ENCODE measurements at regions not wholly inside any gene's neighbourhood (a gene's known extent, or its start where the extent isn't known, plus 50 kb on each side); places are given as distances from the start of the nearest gene placed in this dataset.

GRCh38 chr12:84718906-84719305 lies 193.7 kb downstream of the SLC6A15 start:
- H3K36me3 ChIP-seq: no peaks in the 10 kb centered on the region
- H3K9me3 ChIP-seq: no peaks in the 10 kb centered on the region
- no peaks in the 10 kb centered on the region for H3K4me1 ChIP-seq
- no peak overlapping the region for H3K27ac ChIP-seq
- TF ChIP-seq EP300 (IDR thresholded peaks at IDR 0.05) (no peak), POLR2A (IDR thresholded peaks at IDR 0.05) (no peak), CTCF (IDR thresholded peaks at IDR 0.05) (no peak)
- H3K27me3 ChIP-seq: no peaks in the 10 kb centered on the region
- H3K4me3 ChIP-seq: no peak overlapping the region
- DNase-seq (ENCODE audit: low spot score in 2 of 2): no peak

- no peak overlapping the region for H3K27ac ChIP-seq
- H3K27me3 ChIP-seq: no peaks in the 10 kb centered on the region
- TF ChIP-seq CTCF (IDR thresholded peaks at IDR 0.05) (no peak), EP300 (IDR thresholded peaks at IDR 0.05) (no peak), POLR2A (IDR thresholded peaks at IDR 0.05) (no peak)
- DNase-seq (ENCODE audit: low spot score in 2 of 2): no peak
- WGBS, 2 donors: 80 to 83% methylated on average over 4 of the region's 4 CpGs
- H3K9me3 ChIP-seq: no peaks in the 10 kb centered on the region
- H3K4me1 ChIP-seq: no peaks in the 10 kb centered on the region
- no peak overlapping the region for H3K4me3 ChIP-seq
- no peaks in the 10 kb centered on the region for H3K36me3 ChIP-seq
These were observed 199.9 kb downstream of the SLC6A15 start for GRCh38 chr12:84712747-84713146.

- no peak for DNase-seq (ENCODE audit: low spot score in 2 of 2)
- no peak for TF ChIP-seq EP300 (IDR thresholded peaks at IDR 0.05)
- no peak for TF ChIP-seq CTCF (IDR thresholded peaks at IDR 0.05)
- TF ChIP-seq POLR2A (IDR thresholded peaks at IDR 0.05): no peak
- no peaks in the 10 kb centered on the region for H3K36me3 ChIP-seq
These were observed 206.2 kb downstream of the SLC6A15 start for GRCh38 chr12:84706374-84706773.

GRCh38 chr12:84704856-84705255 lies 207.7 kb downstream of the SLC6A15 start:
- Histone ChIP-seq H3K9me3 (no peaks in the 10 kb centered on the region), H3K4me1 (no peaks in the 10 kb centered on the region), H3K27me3 (no peaks in the 10 kb centered on the region), H3K36me3 (no peaks in the 10 kb centered on the region), H3K27ac (no peak overlapping the region), H3K4me3 (no peak overlapping the region)
- TF ChIP-seq CTCF (IDR thresholded peaks at IDR 0.05) (no peak), POLR2A (IDR thresholded peaks at IDR 0.05) (no peak), EP300 (IDR thresholded peaks at IDR 0.05) (no peak)
- DNase-seq (ENCODE audit: low spot score in 2 of 2): no peak

More at GRCh38 chr12:84706374-84706773, 206.2 kb downstream of the SLC6A15 start:
- no peaks in the 10 kb centered on the region for H3K27me3 ChIP-seq
- H3K4me3 ChIP-seq: no peak overlapping the region
- no peaks in the 10 kb centered on the region for H3K9me3 ChIP-seq
- no peaks in the 10 kb centered on the region for H3K4me1 ChIP-seq
- H3K27ac ChIP-seq: no peak overlapping the region

- DNase-seq (ENCODE audit: low spot score in 2 of 2): no peak
- Histone ChIP-seq H3K36me3 (no peaks in the 10 kb centered on the region), H3K9me3 (no peaks in the 10 kb centered on the region), H3K4me1 (no peaks in the 10 kb centered on the region), H3K4me3 (no peak overlapping the region), H3K27ac (no peak overlapping the region), H3K27me3 (no peaks in the 10 kb centered on the region)
- WGBS, 2 donors: 35 to 50% methylated on average over 2 of the region's 2 CpGs
- TF ChIP-seq POLR2A (IDR thresholded peaks at IDR 0.05) (no peak), CTCF (IDR thresholded peaks at IDR 0.05) (no peak), EP300 (IDR thresholded peaks at IDR 0.05) (no peak)
These were observed 210.6 kb downstream of the SLC6A15 start for GRCh38 chr12:84702001-84702400.
